ENCODE measurements at regions not wholly inside any gene's neighbourhood (a gene's known extent, or its start where the extent isn't known, plus 50 kb on each side); places are given as distances from the start of the nearest gene placed in this dataset.
"Not testable (repeated sequence)": the region's sequence is repeated elsewhere in the genome, so short reads cannot be mapped to it uniquely, and the experiment has no call there.

DNA sequence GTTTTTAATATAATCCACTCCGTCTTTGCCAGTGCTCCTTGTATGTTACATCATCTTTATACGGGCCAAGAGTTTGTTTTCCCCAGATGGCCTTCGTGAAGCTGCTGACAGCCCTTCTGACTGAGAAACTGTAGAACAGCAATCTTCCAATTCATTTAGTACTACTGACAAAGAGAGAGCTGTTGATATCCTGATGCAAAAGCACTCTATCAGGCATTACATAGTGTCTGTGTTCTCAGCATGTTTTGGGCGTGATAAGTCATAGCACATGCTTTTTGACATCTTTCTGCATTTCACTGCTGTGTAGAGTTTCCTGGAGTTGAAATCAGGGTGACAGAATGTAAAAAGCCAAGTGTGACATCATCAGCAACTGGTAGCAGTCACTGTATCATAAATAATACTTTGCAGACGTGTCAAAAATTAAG is 746.3 kb upstream of the FAM241A start:
- DNase-seq (ENCODE audit: low spot score): no peak

- peak; percentile 66 for DNase-seq (ENCODE audit: low spot score)
These were observed 745.6 kb upstream of the FAM241A start for GRCh38 chr4:111399623-111400022.

GRCh38 chr4:111400741-111401140 is 744.5 kb upstream of the FAM241A start:
- DNase-seq (ENCODE audit: low spot score): no peak

DNA sequence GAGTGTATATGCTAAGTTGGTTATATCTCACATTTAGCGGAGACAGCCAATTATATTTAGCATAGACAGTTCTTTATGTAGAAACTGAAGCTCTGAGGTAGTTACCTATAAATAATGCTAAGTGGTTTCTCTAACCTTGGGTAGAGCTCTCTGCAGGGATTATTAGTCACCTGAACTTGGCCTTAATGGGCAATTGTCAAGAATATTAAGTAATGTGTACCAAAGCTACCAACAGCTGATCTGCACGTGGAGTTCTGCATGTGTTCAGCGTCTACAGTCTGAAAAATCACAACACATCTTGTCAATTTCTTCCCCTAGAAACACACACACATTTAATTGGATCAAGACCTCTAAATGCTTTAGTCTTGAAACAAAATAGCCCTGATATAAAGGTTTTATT is 740.6 kb upstream of the FAM241A start:
- DNase-seq (ENCODE audit: low spot score): no peak

DNA sequence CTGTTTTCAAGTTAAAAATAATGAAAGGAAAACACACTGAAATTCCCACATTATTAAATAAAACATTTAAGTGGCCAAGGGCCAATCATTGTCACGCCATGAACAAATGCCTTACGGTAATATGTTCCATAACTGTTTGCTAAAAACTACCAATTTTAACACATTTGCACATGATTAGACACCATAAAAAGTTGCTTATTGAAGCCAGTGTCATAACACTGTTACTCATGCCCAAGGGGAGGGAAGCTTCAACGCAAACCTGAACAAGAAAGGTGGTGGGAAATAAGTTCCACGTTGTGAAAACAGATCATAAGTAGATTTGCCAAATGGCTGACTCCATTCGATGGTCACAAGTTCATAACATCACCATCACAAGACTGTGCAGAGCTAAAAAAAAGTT is 739.3 kb upstream of the FAM241A start:
- DNase-seq (ENCODE audit: low spot score): no peak

- no peak for DNase-seq (ENCODE audit: low spot score)
These were observed 734.7 kb upstream of the FAM241A start for GRCh38 chr4:111410571-111410970.

DNA sequence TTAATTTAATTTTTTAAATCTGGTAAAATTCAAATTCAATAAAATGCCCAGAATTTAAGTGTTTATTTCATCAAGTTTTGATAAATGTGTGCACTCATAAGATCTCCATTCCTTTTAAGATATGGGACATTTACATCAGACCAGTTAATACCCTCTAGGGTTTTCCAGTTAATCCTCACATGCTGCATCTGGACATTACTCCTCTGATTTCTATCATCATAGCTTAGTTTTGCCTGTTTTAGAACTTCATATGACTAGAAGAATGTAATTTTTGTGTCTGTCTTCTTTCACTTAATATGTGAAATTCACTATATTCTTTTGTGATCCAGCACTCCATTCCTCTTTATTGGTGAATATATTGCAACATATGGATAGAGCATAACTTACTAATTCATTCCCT is 727.7 kb upstream of the FAM241A start:
- DNase-seq (ENCODE audit: low spot score): no peak

DNA sequence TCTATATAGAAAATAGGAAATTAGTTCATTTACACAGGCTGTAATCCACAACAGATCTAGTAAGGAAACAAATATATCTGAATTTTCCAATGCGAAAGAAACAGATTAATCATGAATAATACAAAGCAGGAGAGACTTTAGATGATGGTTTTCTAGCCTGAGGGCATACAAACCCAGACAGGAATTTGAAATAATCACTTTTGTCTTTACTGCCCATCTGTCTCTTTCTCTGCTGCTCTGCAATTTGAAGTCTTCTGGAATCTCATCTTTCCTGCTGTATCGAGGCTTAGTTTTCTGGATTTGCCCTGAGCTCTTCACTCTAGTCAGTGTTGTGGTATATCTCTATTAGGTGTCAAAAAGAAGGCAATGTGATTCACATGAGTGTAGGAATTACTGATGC is 711.8 kb upstream of the FAM241A start:
- no peak for DNase-seq (ENCODE audit: low spot score)

DNA sequence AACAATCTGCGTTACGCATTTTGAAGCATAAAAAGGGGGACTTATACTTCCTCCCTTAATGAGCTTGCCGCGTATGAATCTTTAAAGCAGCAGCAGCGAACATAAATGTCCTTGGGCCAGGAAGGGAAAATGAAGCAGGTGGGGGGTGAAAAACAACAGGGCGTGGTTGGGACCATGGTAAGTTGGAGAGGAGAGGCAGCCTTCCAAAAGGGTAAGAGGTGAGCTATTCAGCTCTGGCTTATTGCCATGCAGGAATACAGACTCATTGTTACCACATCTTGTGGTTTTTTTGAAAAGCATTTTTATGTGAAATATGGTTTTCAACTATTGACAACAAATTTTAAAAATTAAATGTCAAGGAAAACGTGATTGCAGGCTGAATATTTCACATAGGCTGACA is 710.7 kb upstream of the FAM241A start:
- no peak for DNase-seq (ENCODE audit: low spot score)

- DNase-seq (ENCODE audit: low spot score): no peak
These were observed 709.1 kb upstream of the FAM241A start for GRCh38 chr4:111435986-111436744.

DNA sequence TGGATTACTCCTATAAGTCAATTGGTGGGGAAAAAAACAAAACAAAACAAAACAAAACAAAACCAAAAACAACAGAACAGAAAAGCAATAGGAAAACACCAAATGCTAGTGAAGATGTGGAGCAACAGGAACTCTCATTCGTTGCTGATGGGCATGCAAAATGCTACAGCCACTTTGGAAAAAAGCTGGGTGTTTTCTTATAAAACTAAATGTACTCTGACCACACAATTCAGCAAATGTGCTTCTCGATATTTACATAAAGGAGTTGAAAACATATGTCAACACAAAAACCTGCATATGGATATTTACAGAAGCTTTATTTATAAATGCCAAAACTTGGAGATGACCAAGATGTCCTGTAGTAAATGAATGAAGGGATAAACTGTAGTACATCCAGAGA is 703.6 kb upstream of the FAM241A start:
- no peak for DNase-seq (ENCODE audit: low spot score)

GRCh38 chr4:111444836-111445235 is 700.4 kb upstream of the FAM241A start:
- DNase-seq (ENCODE audit: low spot score): not testable (repeated sequence)

GRCh38 chr4:111449657-111450056 is 695.6 kb upstream of the FAM241A start:
- no peak for DNase-seq (ENCODE audit: low spot score)

- no peak for DNase-seq (ENCODE audit: low spot score)
These were observed 694.4 kb upstream of the FAM241A start for GRCh38 chr4:111450867-111451266.

- no peak for DNase-seq (ENCODE audit: low spot score)
These were observed 692.0 kb upstream of the FAM241A start for GRCh38 chr4:111453216-111453615.

DNA sequence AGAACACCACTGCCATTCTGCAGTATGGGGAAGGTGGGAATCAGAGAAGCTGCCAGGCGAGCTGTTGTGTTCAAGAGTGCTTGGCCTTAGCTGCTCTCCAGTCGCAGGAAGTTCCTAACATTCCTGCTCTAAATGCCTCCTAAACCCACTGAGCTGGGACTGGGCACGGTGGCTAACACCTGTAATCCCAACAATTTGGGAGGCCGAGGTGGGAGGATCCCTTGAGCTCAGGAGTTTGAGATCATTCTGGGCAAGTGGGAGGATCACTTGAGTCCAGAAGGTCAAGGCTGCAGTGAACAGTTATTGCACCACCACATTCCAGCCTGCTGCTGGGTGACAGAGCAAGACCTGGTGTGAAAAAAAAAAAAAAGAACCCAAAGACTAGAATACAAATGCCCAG is 690.3 kb upstream of the FAM241A start:
- no peak for DNase-seq (ENCODE audit: low spot score)

GRCh38 chr4:111464251-111465045 is 680.8 kb upstream of the FAM241A start:
- DNase-seq (ENCODE audit: low spot score): no peak

- no peak for DNase-seq (ENCODE audit: low spot score)
These were observed 678.2 kb upstream of the FAM241A start for GRCh38 chr4:111466811-111467604.

GRCh38 chr4:111475001-111475400 is 670.3 kb upstream of the FAM241A start:
- no peak for DNase-seq (ENCODE audit: low spot score)

DNA sequence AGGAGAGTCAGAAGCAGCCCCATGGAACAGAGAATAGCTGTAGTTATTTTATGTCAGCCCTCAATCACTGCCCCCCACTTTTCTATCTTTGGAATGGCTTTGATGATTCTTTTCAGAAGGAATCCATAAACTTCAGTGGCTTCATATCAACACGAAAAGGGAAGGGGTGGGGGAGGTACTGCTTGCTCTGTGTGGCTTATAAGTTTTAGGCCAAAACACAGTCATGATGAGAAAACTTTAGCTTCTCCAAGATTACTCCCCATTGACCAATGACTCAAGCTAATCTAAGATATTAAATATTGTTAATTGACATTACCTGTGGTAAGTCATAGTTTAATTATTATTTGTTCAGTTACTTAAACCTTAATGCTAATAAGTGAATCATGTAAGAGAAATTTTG is 669.6 kb upstream of the FAM241A start:
- no peak for DNase-seq (ENCODE audit: low spot score)

DNA sequence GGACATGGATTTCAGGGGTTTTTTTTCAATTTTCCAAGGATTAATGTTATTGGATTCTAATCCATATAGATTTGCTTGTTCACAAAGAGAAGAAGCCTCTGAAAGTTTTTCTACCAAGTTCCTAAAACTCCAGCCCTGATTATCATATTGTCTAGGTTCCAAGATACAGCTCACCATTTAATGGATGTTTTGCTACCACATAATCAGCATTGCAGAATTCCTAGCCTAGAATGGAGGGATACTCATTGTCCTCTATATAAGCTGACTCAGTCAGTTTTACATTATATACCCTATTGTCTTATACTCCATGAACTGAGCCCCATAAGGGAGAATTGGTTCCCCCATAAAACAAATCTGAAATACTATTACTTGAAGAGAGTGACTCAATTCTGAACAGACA is 664.7 kb upstream of the FAM241A start:
- DNase-seq (ENCODE audit: low spot score): no peak

DNA sequence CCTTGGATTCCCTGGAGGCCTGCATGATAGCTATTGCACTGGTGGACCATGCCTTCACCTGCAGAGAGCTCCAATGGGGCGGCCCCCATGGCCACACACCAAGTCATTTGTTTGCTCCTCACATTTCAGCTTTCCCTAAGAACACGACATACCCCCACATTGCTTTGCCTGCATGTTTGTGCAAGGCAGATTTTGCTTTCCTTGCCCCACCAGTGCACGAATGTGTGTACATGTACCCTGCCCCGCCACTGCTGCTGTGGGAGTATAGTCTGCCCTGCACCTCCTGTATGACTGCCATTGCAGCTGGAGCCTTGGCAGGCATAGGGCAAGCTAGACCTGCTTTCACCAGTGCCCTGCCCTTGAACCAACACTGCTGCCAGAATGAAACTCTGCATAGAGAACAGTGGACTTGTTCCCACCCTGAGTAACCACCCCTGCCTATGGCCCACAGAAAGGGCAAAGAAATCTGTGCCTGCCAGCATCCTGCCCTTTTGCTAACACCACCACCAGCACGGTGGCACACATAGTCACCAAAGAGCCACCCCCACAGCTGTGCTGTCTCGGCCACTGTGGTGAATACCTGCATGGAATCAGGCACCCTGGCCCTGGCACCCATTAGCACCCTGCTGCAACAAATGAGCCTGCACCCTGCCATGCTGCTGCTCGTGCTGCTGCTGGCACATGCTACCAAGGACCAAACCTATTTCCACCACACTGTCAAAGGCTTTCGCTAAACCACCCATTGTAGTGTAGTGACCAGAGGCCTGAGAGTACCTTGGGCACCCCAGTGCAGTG is 661.7 kb upstream of the FAM241A start:
- no peak for DNase-seq (ENCODE audit: low spot score)
